Transverse colon (tissue), 3 donors: ENCODE measurements at regions not wholly inside any gene's neighbourhood (a gene's known extent, or its start where the extent isn't known, plus 50 kb on each side); places are given as distances from the start of the nearest gene placed in this dataset.

Experiments
- CTCF ChIP-seq, 5 experiments: fragments of 200-600 bp in 3 of 5; fragments of 450-650 bp in 2 of 5; sonication (generic) in 3 of 5; IDR thresholded peaks; 1 replicate in 2 of 5; 2 replicates in 3 of 5; pipeline ENCODE4 v1.5.1; 2016 to 2017; ENCODE audit warnings: antibody characterized with exemption in 5 of 5, inconsistent platforms in 3 of 5, mild to moderate bottlenecking in 2 of 5, moderate library complexity in 1 of 5
- EP300 ChIP-seq: sonication (generic); formaldehyde crosslinking; IDR thresholded peaks from one replicate; pipeline ENCODE4 v1.6.1; 2017; ENCODE audit warnings: antibody characterized with exemption, low read depth

- no peak for TF ChIP-seq CTCF (IDR thresholded peaks at IDR 0.05)
- no peak for TF ChIP-seq EP300
Observed at GRCh38 chr10:63072951-63073350, 60.2 kb upstream of the NRBF2 start.
